ENCODE measurements at regions not wholly inside any gene's neighbourhood (a gene's known extent, or its start where the extent isn't known, plus 50 kb on each side); places are given as distances from the start of the nearest gene placed in this dataset.

DNA sequence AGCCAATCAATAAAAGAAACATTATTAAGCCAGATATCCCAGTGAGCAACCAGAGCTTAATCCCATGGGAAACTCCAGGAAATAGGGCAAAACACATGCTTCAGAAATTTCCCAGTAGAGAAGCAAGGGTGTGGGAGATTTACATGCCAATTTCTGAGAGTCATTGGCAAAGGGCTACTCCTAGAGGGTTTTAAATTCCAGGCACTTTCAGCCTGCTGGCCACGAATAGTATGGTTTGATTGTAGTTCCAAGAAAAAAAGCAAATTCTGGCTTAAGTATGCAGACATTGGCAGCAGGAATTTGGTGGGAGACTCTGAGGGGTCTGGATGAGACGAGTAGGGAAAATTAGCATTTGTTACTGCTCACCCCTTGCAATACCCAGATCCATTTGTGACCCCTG lies 402.1 kb upstream of the SUCLG2 start:
- Histone ChIP-seq H2AK5ac (ENCODE audit: low read depth, low read length) (no peak overlapping the region), H3K27ac (ENCODE audit: low read depth, low read length) (no peak overlapping the region), H4K20me1 (replicated peaks in 1 of 2; ENCODE audit: control insufficient read depth in 1 of 2, insufficient read depth in 2 of 2, low read length in 2 of 2) (no peaks in the 10 kb centered on the region), H2AFZ (ENCODE audit: low read length) (no peak overlapping the region), H2BK12ac (ENCODE audit: low read depth, low read length) (no peak overlapping the region), H3K9ac (replicated peaks in 1 of 4; ENCODE audit: extremely low read depth in 1 of 4, low read depth in 3 of 4, low read length in 3 of 4) (no peak overlapping the region), H3K4me1 (replicated peaks in 1 of 4; ENCODE audit: control insufficient read depth in 3 of 4, insufficient read depth in 4 of 4, low read length in 3 of 4) (no peaks in the 10 kb centered on the region), H2BK20ac (ENCODE audit: low read length) (no peak overlapping the region), H3K23me2 (ENCODE audit: low read depth, low read length) (peaks cover 1% of the 10 kb centered on the region; the same call in 1 of the 2 replicates), H2BK15ac (ENCODE audit: low read length) (no peak overlapping the region), H3K79me2 (ENCODE audit: control insufficient read depth in 1 of 2, insufficient read depth in 2 of 2, low read length in 2 of 2) (no peaks in the 10 kb centered on the region), H3K4me3 (ENCODE audit: extremely low read depth in 1 of 4, insufficient read depth in 2 of 4, low read depth in 3 of 4, low read length in 4 of 4) (no peak overlapping the region), H3K36me3 (ENCODE audit: control insufficient read depth in 2 of 4, insufficient read depth in 4 of 4, low read length in 3 of 4) (no peaks in the 10 kb centered on the region), H3K56ac (replicated peaks; ENCODE audit: insufficient read length, low read depth, low read length) (no peak overlapping the region), H4K91ac (replicated peaks; ENCODE audit: insufficient read length, low read length) (no peak overlapping the region), H2BK120ac (replicated peaks; ENCODE audit: low read depth, low read length) (no peak overlapping the region), H3K23ac (ENCODE audit: insufficient read length) (no peak overlapping the region), H3K27me3 (replicated peaks in 1 of 4; ENCODE audit: control insufficient read depth in 3 of 4, extremely low read depth in 1 of 4, insufficient read depth in 3 of 4, low read length in 3 of 4) (no peaks in the 10 kb centered on the region), H3K14ac (ENCODE audit: insufficient read length) (no peak overlapping the region), H3K4ac (replicated peaks; ENCODE audit: insufficient read length, low read depth, low read length) (no peak overlapping the region), H2BK5ac (ENCODE audit: low read depth, low read length) (no peak overlapping the region), H3K9me3 (ENCODE audit: insufficient read depth in 2 of 2, low read depth in 1 of 2, low read length in 1 of 2) (no peaks in the 10 kb centered on the region), H3K4me2 (ENCODE audit: insufficient read depth in 1 of 2, low read depth in 2 of 2, low read length in 2 of 2) (no peak overlapping the region), H4K5ac (ENCODE audit: insufficient read length, low read depth, low read length) (no peak overlapping the region), H4K8ac (ENCODE audit: extremely low read depth, insufficient read depth, low read length) (no peak overlapping the region), H3K18ac (ENCODE audit: extremely low read depth, low read length) (no peak overlapping the region), H3K79me1 (ENCODE audit: low read depth, low read length) (no peaks in the 10 kb centered on the region)
- DNase-seq (ENCODE audit: low read depth in 1 of 2, low spot score in 2 of 2): no peak
- ChIA-PET POLR2A (ENCODE audit: partially characterized antibody) (no interaction called here), CTCF (ENCODE audit: partially characterized antibody) (interaction anchor here (0.6 to 0.8 kb wide), 3 partner anchors 10 to 821 kb away, joined by 3 read pairs; no protein-coding TSS in a partner anchor)
- WGBS, 2 experiments (ENCODE audit: extremely low coverage in 1 of 2, insufficient coverage in 1 of 2, insufficient read length in 1 of 2, insufficient replicate concordance in 2 of 2, low coverage in 1 of 2, low lambda C conversion rate in 2 of 2, missing lambda C conversion rate in 1 of 2): 70% methylated on average over 2 of the region's 2 CpGs; no CpG with 5 or more reads in 1 of the 2 experiments
- no peak for FAIRE-seq
- TF ChIP-seq YY1 (IDR thresholded peaks at IDR 0.05; ENCODE audit: low read depth, low read length): no peak
- TF ChIP-seq KDM4A (IDR thresholded peaks at IDR 0.05; ENCODE audit: low read depth, low read length, severe bottlenecking): no peak
- no peak for TF ChIP-seq CHD1 (IDR thresholded peaks at IDR 0.05; ENCODE audit: low read depth, low read length)
